NCI-H82 (cell line): ENCODE measurements at regions not wholly inside any gene's neighbourhood (a gene's known extent, or its start where the extent isn't known, plus 50 kb on each side); places are given as distances from the start of the nearest gene placed in this dataset.
"Not testable (repeated sequence)": the region's sequence is repeated elsewhere in the genome, so short reads cannot be mapped to it uniquely, and the experiment has no call there.

ENCODE experiments used
- DNase-seq: peaks from one replicate; lab custom pipeline; 2025; lab: John Stamatoyannopoulos, UW

- DNase-seq, result no peak
Measured at GRCh38 chr5:23991406-23991805, 484.0 kb downstream of the PRDM9 start.

GRCh38 chr5:23994581-23995370, 487.4 kb downstream of the PRDM9 start:
- DNase-seq, result no peak

- no peak for DNase-seq
Measured at GRCh38 chr5:23996525-23996924, 489.1 kb downstream of the PRDM9 start.

- no peak for DNase-seq
Measured at GRCh38 chr5:24005384-24005783, 498.0 kb downstream of the PRDM9 start.

GRCh38 chr5:24017710-24018109, 510.3 kb downstream of the PRDM9 start:
- not testable (repeated sequence) for DNase-seq

GRCh38 chr5:24026288-24026687, 518.9 kb downstream of the PRDM9 start:
- DNase-seq, result no peak

GRCh38 chr5:24042688-24043087, 535.3 kb downstream of the PRDM9 start:
- no peak for DNase-seq

GRCh38 chr5:24045046-24045445, 537.6 kb downstream of the PRDM9 start:
- DNase-seq, result no peak

GRCh38 chr5:24053737-24054136, 546.3 kb downstream of the PRDM9 start:
- DNase-seq, result no peak

- DNase-seq, result no peak
Measured at GRCh38 chr5:24059006-24059405, 551.6 kb downstream of the PRDM9 start.

- DNase-seq, result no peak
Measured at GRCh38 chr5:24059716-24060115, 552.3 kb downstream of the PRDM9 start.

GRCh38 chr5:24065779-24066178, 558.4 kb downstream of the PRDM9 start:
- DNase-seq, result no peak

GRCh38 chr5:24067208-24067607, 559.8 kb downstream of the PRDM9 start:
- no peak for DNase-seq

- no peak for DNase-seq
Measured at GRCh38 chr5:24068524-24068923, 561.1 kb downstream of the PRDM9 start.

GRCh38 chr5:24073107-24073506, 565.7 kb downstream of the PRDM9 start:
- DNase-seq, result no peak

GRCh38 chr5:24080046-24080445, 564.7 kb downstream of the CDH10 start:
- DNase-seq, result no peak

- DNase-seq, result peak; percentile 75
Measured at GRCh38 chr5:24094081-24094679, 550.6 kb downstream of the CDH10 start.

- no peak for DNase-seq
Measured at GRCh38 chr5:24102010-24102409, 542.8 kb downstream of the CDH10 start.

GRCh38 chr5:24103451-24104023, 541.2 kb downstream of the CDH10 start:
- DNase-seq, result no peak

- peak; percentile 51 for DNase-seq
Measured at GRCh38 chr5:24110004-24110615, 534.7 kb downstream of the CDH10 start.

GRCh38 chr5:24112420-24112819, 532.4 kb downstream of the CDH10 start:
- no peak for DNase-seq

- no peak for DNase-seq
Measured at GRCh38 chr5:24118351-24118750, 526.4 kb downstream of the CDH10 start.

GRCh38 chr5:24135536-24135935, 509.2 kb downstream of the CDH10 start:
- DNase-seq, result no peak
